ENCODE measurements at regions not wholly inside any gene's neighbourhood (a gene's known extent, or its start where the extent isn't known, plus 50 kb on each side); places are given as distances from the start of the nearest gene placed in this dataset.
A peak's percentile ranks its signal among the peaks of the same experiment; 100 is the strongest.
"Not testable (repeated sequence)": the region's sequence is repeated elsewhere in the genome, so short reads cannot be mapped to it uniquely, and the experiment has no call there.

DNA sequence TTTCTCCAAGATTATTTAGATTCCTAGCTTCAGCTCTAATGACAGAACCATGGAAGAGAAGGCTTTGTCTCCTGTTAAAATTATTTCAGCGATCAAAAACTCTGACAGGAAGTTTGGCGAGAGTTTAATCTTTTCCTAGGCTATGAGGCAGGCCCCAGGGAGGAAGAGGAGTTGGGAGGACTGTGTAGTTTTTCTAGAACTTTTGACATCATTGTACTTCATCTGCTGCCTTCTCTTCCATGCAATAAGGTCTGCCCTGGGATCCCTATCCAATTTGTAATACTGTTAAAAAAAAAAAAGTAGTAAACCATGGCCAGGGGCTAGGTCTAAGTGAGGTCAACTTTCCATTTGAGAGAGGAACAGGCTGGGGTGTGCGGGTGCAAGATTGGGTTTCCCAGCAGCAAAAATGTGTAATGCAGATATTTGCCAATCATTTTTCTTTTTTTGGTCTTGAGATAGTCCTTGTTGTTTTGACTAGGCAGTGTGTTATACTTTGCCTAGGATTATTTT, 261.9 kb upstream of the ANKH start:
- 74% methylated on average over 3 of the region's 3 CpGs for WGBS
- Histone ChIP-seq H3K4me1 (ENCODE audit: insufficient read depth) (no peaks in the 10 kb centered on the region), H3K4me3 (ENCODE audit: low read depth, low read length) (no peak overlapping the region), H3K36me3 (ENCODE audit: insufficient read depth) (no peaks in the 10 kb centered on the region), H3K27ac (ENCODE audit: low read depth) (no peak overlapping the region)
- DNase-seq (ENCODE audit: extremely low spot score) = no peak

DNA sequence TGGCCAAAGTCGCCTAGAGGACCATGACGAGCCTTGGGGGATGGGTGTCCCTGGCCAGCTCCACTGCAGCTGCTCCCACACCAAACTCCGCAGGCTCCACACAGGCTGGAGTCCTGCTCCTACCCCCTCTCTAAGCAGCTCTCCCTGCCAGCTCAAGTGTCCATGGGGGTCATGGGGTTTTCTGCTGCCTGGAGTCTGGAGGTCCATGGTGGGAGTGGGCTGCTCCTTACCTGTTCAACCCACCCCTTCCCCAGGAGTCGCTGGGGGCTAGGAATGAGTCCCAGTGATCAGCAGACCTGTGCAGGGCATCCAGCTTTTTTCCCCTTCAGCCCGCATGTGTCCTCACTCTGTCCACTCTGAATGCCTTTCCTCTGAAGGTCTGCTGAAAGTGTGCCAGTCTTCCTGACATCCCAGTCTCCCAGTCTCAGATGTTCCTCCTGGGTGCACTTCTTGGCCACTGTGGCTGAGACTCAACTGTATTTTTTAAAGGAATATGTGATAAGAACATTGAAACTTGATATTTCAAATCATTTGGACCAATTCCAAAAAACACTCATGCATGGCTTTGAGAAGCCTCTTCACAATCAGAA, 261.3 kb upstream of the ANKH start:
- no peaks in the 10 kb centered on the region for H3K36me3 ChIP-seq (ENCODE audit: insufficient read depth)
- WGBS = 84% methylated on average over 5 of the region's 5 CpGs
- no peak overlapping the region for H3K27ac ChIP-seq (ENCODE audit: low read depth)

DNA sequence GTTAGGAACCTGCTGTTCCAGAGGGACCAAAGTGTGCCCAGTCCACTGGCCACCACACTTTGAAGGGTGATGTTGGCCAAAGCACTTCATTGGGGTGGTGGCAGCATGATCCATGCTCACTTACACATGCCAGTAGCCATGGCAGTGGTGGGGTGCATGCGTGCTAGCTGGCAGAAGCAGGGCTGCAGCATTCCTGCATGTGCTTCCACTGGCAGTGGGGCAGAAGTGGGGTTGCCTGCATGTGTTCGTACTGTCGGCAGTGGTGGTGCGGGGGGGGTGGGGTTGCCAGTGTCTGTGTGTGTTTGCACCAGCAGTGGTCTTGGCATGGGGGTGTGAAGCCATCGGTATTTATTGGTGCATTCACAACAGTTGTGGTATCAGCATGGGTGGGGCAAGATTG, 260.3 kb upstream of the ANKH start:
- no peak overlapping the region for H3K27ac ChIP-seq (ENCODE audit: low read depth)
- DNase-seq (ENCODE audit: extremely low spot score) = no peak
- no peaks in the 10 kb centered on the region for H3K4me1 ChIP-seq (ENCODE audit: insufficient read depth)
- H3K4me3 ChIP-seq (ENCODE audit: low read depth, low read length) = no peak overlapping the region
- no peaks in the 10 kb centered on the region for H3K36me3 ChIP-seq (ENCODE audit: insufficient read depth)
- WGBS = 94% methylated on average over 5 of the region's 5 CpGs

More for the DNA sequence above, 261.3 kb upstream of the ANKH start:
- no peak for DNase-seq (ENCODE audit: extremely low spot score)
- no peak overlapping the region for H3K4me3 ChIP-seq (ENCODE audit: low read depth, low read length)
- H3K4me1 ChIP-seq (ENCODE audit: insufficient read depth) = no peaks in the 10 kb centered on the region

DNA sequence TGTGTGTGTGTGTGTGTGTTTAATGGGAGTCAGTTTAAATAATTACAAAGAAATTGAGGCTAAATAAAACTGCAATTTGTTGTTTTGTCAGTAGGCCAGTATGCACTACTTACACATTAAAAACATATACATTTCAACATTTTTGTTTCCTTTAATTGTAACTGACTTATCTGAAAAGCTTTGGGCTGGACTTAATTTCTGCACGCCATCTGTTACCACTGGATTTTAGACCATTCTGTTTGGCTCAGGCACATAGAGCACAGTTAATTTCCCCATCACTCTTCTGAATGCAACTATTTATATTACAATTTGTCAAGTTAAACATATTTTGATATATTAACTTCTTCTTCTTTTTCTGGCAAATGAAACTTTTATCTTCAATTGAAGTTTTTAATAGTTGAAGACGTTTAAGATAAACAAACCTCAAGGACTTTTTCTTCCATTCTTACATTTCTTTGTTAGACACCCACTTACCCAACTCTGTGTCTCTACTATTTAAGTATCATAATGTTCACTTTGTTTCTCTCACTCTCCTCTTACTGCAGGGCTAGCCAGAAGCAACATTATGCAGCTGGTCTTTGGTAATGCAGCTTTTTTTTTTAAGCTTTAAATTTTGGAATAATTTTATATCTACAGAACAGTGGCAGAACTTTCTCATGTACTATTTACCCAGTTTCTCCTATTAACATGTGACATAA, 253.4 kb upstream of the ANKH start:
- H3K4me1 ChIP-seq (ENCODE audit: insufficient read depth) = no peaks in the 10 kb centered on the region
- H3K4me3 ChIP-seq (ENCODE audit: low read depth, low read length) = no peak overlapping the region
- no peak overlapping the region for H3K27ac ChIP-seq (ENCODE audit: low read depth)
- DNase-seq (ENCODE audit: extremely low spot score) = no peak
- 33% methylated on average over 2 of the region's 2 CpGs for WGBS
- no peaks in the 10 kb centered on the region for H3K36me3 ChIP-seq (ENCODE audit: insufficient read depth)

DNA sequence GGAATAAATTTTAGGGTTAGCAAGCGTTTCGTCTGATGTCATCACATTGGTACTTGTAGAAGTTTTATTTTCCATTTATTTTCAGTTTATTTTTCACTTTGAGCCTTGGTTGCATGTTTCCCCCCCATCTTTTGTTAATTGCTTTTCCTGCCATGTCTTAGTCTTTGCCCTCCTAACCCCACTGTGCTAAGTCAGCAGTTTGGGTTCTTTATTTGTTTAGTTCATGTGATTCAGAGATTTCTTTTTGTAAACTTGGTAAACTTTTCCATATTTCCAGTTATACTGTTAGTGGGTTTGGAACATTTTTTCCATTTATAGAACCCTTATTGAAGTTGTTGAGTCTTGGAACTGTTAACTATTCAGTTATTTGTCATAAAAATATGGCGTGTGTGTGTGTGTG, 252.9 kb upstream of the ANKH start:
- Histone ChIP-seq H3K36me3 (ENCODE audit: insufficient read depth) (no peaks in the 10 kb centered on the region), H3K27ac (ENCODE audit: low read depth) (peak overlapping the region; percentile 38), H3K4me1 (ENCODE audit: insufficient read depth) (no peaks in the 10 kb centered on the region), H3K4me3 (ENCODE audit: low read depth, low read length) (no peak overlapping the region)
- 56% methylated on average over 3 of the region's 3 CpGs for WGBS
- no peak for DNase-seq (ENCODE audit: extremely low spot score)

DNA sequence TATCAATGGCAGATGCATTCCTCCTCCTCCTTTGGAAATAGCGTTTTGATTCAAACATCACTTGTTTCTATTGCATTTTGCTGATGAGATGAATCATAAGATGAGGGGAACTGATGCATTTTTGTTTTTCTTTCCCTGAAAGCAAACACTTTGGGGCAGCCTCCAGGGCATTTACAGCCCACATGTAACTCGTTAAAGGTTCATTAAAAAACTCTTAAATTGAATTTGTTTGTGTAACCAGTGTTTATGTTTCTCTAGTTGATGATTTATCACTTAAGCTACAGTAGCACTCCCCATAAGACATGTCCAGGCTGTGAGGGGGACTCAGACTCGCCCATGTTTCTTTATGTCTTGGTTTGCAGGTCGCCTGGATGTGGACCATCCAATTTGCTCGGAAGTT, 246.1 kb upstream of the ANKH start:
- H3K27ac ChIP-seq (ENCODE audit: low read depth) = no peak overlapping the region

DNA sequence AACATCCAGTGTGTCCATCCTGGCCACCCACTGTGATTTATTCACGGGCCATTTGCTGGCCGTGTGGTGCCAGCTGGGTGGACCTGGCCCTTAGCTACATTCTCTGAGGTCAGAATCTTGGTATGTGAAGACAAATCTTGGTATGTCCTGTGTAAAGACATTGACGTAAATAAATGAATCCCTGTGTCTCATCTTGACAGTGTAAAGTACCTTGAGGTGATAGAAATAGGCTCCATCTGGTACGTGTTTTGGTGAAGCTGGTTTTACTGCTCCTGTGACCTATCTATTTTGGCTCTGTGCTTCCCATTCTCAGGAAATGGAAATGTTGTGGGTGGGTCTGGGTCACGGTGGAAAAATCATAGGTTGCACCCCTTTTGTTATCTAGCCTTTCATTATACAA, 245.4 kb upstream of the ANKH start:
- no peak overlapping the region for H3K4me3 ChIP-seq (ENCODE audit: low read depth, low read length)
- no peaks in the 10 kb centered on the region for H3K36me3 ChIP-seq (ENCODE audit: insufficient read depth)
- H3K27ac ChIP-seq (ENCODE audit: low read depth) = no peak overlapping the region
- no peak for DNase-seq (ENCODE audit: extremely low spot score)
- 27% methylated on average over 5 of the region's 5 CpGs for WGBS
- H3K4me1 ChIP-seq (ENCODE audit: insufficient read depth) = no peaks in the 10 kb centered on the region

More for the DNA sequence above, 246.1 kb upstream of the ANKH start:
- Histone ChIP-seq H3K4me3 (ENCODE audit: low read depth, low read length) (no peak overlapping the region), H3K36me3 (ENCODE audit: insufficient read depth) (no peaks in the 10 kb centered on the region), H3K4me1 (ENCODE audit: insufficient read depth) (no peaks in the 10 kb centered on the region)
- 38% methylated on average over 5 of the region's 5 CpGs for WGBS
- DNase-seq (ENCODE audit: extremely low spot score) = no peak

DNA sequence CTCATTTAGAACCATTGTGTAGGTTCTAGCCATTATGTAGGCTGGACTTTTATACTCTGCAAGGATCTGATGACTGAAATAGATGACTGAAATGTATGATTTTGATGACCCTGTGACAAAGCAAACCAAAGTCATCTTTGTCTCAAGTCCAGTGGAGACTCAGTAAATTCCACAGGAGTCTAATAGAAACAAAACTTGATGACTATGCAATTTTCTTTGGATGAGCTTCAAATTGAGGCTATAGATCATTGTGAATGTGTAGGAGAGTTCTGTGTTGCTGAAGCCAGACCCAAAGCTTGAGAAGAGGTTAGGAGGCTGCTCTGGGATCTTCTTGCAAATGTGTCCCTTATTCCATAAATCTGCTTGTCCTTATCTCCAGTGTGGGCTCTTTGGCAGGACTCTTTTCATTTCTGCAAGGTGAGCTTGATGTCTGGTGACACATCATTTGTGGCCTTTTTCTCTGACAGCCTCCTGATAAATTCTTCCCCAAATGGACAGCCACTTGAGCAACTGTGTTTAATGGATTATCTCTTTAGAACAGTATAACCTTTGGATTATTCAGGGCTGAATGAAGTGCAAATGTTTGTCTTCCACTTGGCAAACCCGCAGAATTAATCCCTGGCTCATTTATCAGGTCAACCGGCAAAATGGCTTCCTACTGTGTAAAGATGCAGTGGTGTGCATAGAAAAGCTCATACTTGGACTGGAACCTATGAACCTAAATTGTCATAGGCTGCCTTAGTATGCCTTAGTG, 235.1 kb upstream of the ANKH start:
- WGBS = 81% methylated on average over 2 of the region's 2 CpGs
- DNase-seq (ENCODE audit: extremely low spot score) = no peak
- Histone ChIP-seq H3K27ac (ENCODE audit: low read depth) (no peak overlapping the region), H3K4me1 (ENCODE audit: insufficient read depth) (no peaks in the 10 kb centered on the region), H3K4me3 (ENCODE audit: low read depth, low read length) (no peak overlapping the region), H3K36me3 (ENCODE audit: insufficient read depth) (no peaks in the 10 kb centered on the region)

DNA sequence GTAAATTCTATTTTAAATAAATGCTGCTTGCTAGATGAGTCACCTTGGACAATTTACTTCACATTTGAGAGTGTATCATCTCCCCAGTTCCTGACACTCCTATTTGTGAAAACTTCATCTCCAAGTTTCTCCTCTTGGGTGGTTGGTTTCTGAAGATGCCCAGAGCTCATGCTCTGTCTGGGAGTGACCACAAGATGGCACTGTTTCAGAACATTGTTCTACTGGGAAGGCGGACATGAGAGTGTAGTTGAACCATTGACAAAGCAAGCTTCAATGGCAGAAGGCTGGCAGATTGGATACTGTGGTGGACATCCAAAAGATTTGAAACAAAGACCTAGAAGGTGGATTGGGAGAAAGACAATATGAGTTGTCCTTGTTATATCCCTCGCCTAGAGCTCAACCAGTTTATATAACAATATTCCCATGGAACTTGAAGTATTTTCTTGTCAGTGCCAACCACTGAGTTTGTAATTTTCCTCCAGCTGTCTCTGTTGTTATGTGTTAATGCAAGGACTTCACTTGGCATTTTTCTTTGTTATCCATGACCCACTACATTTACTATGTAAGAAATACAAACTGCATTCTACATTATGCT, 234.3 kb upstream of the ANKH start:
- 59% methylated on average over 2 of the region's 2 CpGs for WGBS
- Histone ChIP-seq H3K4me3 (ENCODE audit: low read depth, low read length) (no peak overlapping the region), H3K4me1 (ENCODE audit: insufficient read depth) (no peaks in the 10 kb centered on the region), H3K36me3 (ENCODE audit: insufficient read depth) (no peaks in the 10 kb centered on the region), H3K27ac (ENCODE audit: low read depth) (no peak overlapping the region)
- no peak for DNase-seq (ENCODE audit: extremely low spot score)

DNA sequence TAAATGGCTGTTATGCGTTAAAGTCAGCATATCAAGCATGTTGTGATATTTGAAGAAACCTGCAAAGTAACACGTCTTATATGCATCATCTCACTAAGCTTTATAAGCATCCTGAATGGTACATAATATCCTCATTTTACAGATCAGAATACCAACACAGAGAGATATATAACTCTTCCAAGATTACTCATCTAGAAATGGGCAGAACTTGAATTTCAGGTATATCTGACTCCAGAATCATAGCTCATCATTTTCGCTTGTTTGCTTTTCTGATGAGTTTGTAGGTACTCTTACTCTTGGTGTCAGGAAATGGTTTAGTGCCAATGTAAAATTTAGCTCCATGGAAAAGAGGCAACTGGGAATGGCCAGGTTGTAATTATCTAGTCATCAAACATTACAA, 232.3 kb upstream of the ANKH start:
- WGBS = 97% methylated on average over 3 of the region's 3 CpGs

DNA sequence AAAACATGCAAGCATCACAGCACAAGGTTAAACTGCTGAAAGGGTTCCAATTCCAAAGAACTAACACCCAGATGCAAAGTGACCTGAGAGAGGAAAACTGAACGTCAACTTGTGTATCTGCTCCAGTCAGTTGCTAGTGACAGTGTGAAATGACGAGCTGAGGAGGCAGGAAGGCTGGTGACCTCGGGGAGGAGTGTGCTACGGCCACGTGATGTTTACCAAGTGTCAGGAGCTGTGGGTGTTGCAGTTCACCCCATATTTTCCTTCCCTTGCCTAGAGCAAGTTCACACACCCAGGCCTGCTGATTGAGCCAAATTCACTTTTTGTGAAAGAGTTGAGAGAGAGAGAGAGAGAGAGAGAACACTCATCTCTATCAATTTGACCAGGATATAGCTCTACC, 231.6 kb upstream of the ANKH start:
- WGBS = 47% methylated on average over 5 of the region's 5 CpGs

More for the DNA sequence above, 232.3 kb upstream of the ANKH start:
- H3K4me1 ChIP-seq (ENCODE audit: insufficient read depth) = no peaks in the 10 kb centered on the region
- no peaks in the 10 kb centered on the region for H3K36me3 ChIP-seq (ENCODE audit: insufficient read depth)
- no peak for DNase-seq (ENCODE audit: extremely low spot score)
- no peak overlapping the region for H3K4me3 ChIP-seq (ENCODE audit: low read depth, low read length)
- no peak overlapping the region for H3K27ac ChIP-seq (ENCODE audit: low read depth)

DNA sequence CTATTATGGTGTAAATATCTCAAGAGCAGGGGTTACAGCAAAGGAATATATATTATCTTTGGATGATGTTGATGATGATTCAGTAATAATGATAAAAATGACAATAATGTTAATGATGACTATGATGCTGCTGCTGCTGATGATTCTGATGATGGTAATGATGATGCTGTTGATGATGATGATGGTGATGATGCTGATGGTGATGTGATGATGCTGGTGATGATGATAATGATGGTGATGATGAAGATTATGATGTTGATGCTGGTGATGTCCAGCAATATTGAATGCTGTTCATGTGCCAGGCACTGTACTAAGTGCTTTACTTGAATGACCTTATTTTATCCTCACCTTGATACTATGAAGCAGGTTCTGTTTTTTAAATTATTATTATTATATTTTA, 226.0 kb upstream of the ANKH start:
- H3K4me1 ChIP-seq (ENCODE audit: insufficient read depth) = no peaks in the 10 kb centered on the region
- no peaks in the 10 kb centered on the region for H3K36me3 ChIP-seq (ENCODE audit: insufficient read depth)

More for the DNA sequence above, 231.6 kb upstream of the ANKH start:
- Histone ChIP-seq H3K36me3 (ENCODE audit: insufficient read depth) (no peaks in the 10 kb centered on the region), H3K27ac (ENCODE audit: low read depth) (no peak overlapping the region), H3K4me1 (ENCODE audit: insufficient read depth) (no peaks in the 10 kb centered on the region), H3K4me3 (ENCODE audit: low read depth, low read length) (no peak overlapping the region)
- no peak for DNase-seq (ENCODE audit: extremely low spot score)

DNA sequence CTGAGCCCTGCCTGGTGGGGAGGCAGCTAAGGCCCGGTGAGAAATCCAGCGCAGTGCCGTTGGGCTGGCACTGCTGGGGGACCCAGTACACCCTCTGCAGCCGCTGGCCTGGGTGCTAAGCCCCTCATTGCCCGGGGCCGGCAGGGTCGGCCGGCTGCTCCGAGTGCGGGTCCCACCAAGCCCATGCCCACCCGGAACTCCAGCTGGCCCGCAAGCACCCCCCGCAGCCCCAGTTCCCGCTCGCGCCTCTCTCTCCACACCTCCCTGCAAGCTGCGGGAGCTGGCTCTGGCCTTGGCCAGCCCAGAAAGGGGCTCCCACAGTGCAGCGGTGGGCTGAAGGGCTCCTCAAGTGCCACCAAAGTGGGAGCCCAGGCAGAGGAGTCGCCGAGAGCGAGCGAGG, 225.1 kb upstream of the ANKH start:
- not testable (repeated sequence) for H3K27ac ChIP-seq (ENCODE audit: low read depth); H3K4me3 ChIP-seq (ENCODE audit: low read depth, low read length); DNase-seq (ENCODE audit: extremely low spot score); H3K4me1 ChIP-seq (ENCODE audit: insufficient read depth); H3K36me3 ChIP-seq (ENCODE audit: insufficient read depth)
- 97% methylated on average over 22 of the region's 22 CpGs for WGBS

More for the DNA sequence above, 226.0 kb upstream of the ANKH start:
- no peak for DNase-seq (ENCODE audit: extremely low spot score)
- Histone ChIP-seq H3K27ac (ENCODE audit: low read depth) (no peak overlapping the region), H3K4me3 (ENCODE audit: low read depth, low read length) (no peak overlapping the region)

DNA sequence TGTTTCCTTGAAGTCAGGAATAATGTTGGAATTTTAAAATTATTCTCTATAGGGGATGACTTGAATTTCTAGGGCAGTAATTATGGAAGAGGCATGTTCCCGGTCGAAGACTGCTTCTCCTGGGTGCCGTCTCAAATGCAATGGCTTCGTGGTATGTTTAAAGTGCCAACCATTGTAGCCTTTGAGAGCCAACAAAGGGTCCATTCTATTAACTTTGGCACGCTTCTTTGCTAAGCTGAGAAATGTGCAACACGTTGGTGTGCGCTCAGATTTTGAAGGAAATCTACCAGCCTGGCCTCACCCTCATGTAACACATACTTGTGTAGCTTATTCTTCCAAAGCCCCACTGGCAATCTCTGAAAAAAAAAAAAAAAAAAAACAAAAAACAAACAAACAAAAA, 221.2 kb upstream of the ANKH start:
- H3K27ac ChIP-seq (ENCODE audit: low read depth) = no peak overlapping the region
- WGBS = 88% methylated on average over 7 of the region's 7 CpGs
- no peak overlapping the region for H3K4me3 ChIP-seq (ENCODE audit: low read depth, low read length)
- DNase-seq (ENCODE audit: extremely low spot score) = no peak
- H3K4me1 ChIP-seq (ENCODE audit: insufficient read depth) = no peaks in the 10 kb centered on the region
- H3K36me3 ChIP-seq (ENCODE audit: insufficient read depth) = no peaks in the 10 kb centered on the region
